ENCODE measurements at regions not wholly inside any gene's neighbourhood (a gene's known extent, or its start where the extent isn't known, plus 50 kb on each side); places are given as distances from the start of the nearest gene placed in this dataset.
"Not testable (repeated sequence)": the region's sequence is repeated elsewhere in the genome, so short reads cannot be mapped to it uniquely, and the experiment has no call there.

- DNase-seq: no peak
These were observed 758.0 kb upstream of the NRXN1 start for GRCh38 chr2:51789918-51790317.

- DNase-seq: no peak
These were observed 751.2 kb upstream of the NRXN1 start for GRCh38 chr2:51782921-51783765.

- no peak for DNase-seq
These were observed 749.8 kb upstream of the NRXN1 start for GRCh38 chr2:51781691-51782090.

GRCh38 chr2:51780353-51780752 is 748.4 kb upstream of the NRXN1 start:
- no peak for DNase-seq

GRCh38 chr2:51779723-51780122 is 747.8 kb upstream of the NRXN1 start:
- not testable (repeated sequence) for DNase-seq

GRCh38 chr2:51778806-51779205 is 746.9 kb upstream of the NRXN1 start:
- DNase-seq: no peak

- not testable (repeated sequence) for DNase-seq
These were observed 742.7 kb upstream of the NRXN1 start for GRCh38 chr2:51774606-51775005.

GRCh38 chr2:51760441-51760840 is 728.5 kb upstream of the NRXN1 start:
- no peak for DNase-seq

- DNase-seq: no peak
These were observed 726.1 kb upstream of the NRXN1 start for GRCh38 chr2:51758081-51758480.

- DNase-seq: no peak
These were observed 702.2 kb upstream of the NRXN1 start for GRCh38 chr2:51734115-51734514.

- no peak for DNase-seq
These were observed 691.8 kb upstream of the NRXN1 start for GRCh38 chr2:51723691-51724090.

- DNase-seq: no peak
These were observed 690.4 kb upstream of the NRXN1 start for GRCh38 chr2:51722311-51722710.

GRCh38 chr2:51720826-51721225 is 688.9 kb upstream of the NRXN1 start:
- no peak for DNase-seq

- DNase-seq: no peak
These were observed 686.9 kb upstream of the NRXN1 start for GRCh38 chr2:51718881-51719280.

GRCh38 chr2:51717312-51717711 is 685.4 kb upstream of the NRXN1 start:
- DNase-seq: no peak

- DNase-seq: no peak
These were observed 679.8 kb upstream of the NRXN1 start for GRCh38 chr2:51711766-51712165.

GRCh38 chr2:51710222-51710621 is 678.3 kb upstream of the NRXN1 start:
- no peak for DNase-seq

GRCh38 chr2:51707625-51708024 is 675.7 kb upstream of the NRXN1 start:
- no peak for DNase-seq

- no peak for DNase-seq
These were observed 674.3 kb upstream of the NRXN1 start for GRCh38 chr2:51706220-51706619.

- DNase-seq: no peak
These were observed 673.5 kb upstream of the NRXN1 start for GRCh38 chr2:51705417-51705816.

GRCh38 chr2:51698021-51698420 is 666.1 kb upstream of the NRXN1 start:
- no peak for DNase-seq

- no peak for DNase-seq
These were observed 665.2 kb upstream of the NRXN1 start for GRCh38 chr2:51697095-51697494.

GRCh38 chr2:51695531-51695930 is 663.6 kb upstream of the NRXN1 start:
- DNase-seq: no peak

GRCh38 chr2:51693640-51694039 is 661.7 kb upstream of the NRXN1 start:
- DNase-seq: no peak

- no peak for DNase-seq
These were observed 649.9 kb upstream of the NRXN1 start for GRCh38 chr2:51681854-51682253.

All from stimulated activated CD4-positive, alpha-beta T cell treated with anti-CD3 and anti-CD28 coated beads, Interleukin-15, amount 100 ng/mL, for 24 hours (primary cell).